Natural killer cell (primary cell): ENCODE measurements at regions not wholly inside any gene's neighbourhood (a gene's known extent, or its start where the extent isn't known, plus 50 kb on each side); places are given as distances from the start of the nearest gene placed in this dataset.

Experiments
- ATAC-seq, 3 donors: fragments of 150-1000 bp in 2 of 3; fragments of 200-7000 bp in 1 of 3; cut with Tn5 transposase; 1 replicate in 1 of 3; 2 replicates in 2 of 3; pipeline ENCODE4 v1.10.0; 2021; ENCODE audit warnings: mild to moderate bottlenecking in 2 of 3, moderate library complexity in 2 of 3
- DNase-seq, 2 donors: peaks; one replicate each; pipeline versions ENCODE4 v3.0.0 to v3.0.0-alpha.2; 2013 to 2021; ENCODE audit warnings: mixed read lengths in 1 of 2
- H3K27ac ChIP-seq: one replicate; pipeline ENCODE4 v1.5.1; 2013; ENCODE audit warnings: mild to moderate bottlenecking, low read length
- H3K27me3 ChIP-seq: one replicate; pipeline ENCODE4 v1.6.1; 2013; ENCODE audit warnings: low read length; ENCODE audit not compliant: control insufficient read depth, insufficient read depth
- H3K36me3 ChIP-seq: one replicate; pipeline ENCODE4 v1.6.1; 2013; ENCODE audit warnings: low read length; ENCODE audit not compliant: control insufficient read depth, insufficient read depth
- H3K4me1 ChIP-seq: one replicate; pipeline ENCODE4 v1.6.1; 2013; ENCODE audit warnings: low read length; ENCODE audit not compliant: control insufficient read depth, insufficient read depth
- H3K4me3 ChIP-seq: one replicate; pipeline ENCODE4 v1.5.1; 2013; ENCODE audit warnings: low read length
- H3K9me3 ChIP-seq: one replicate; pipeline ENCODE4 v1.6.1; 2013; ENCODE audit warnings: low read length; ENCODE audit not compliant: control insufficient read depth, insufficient read depth
- H3K27ac Mint-ChIP-seq, 2 donors: one replicate each; pipeline ENCODE4 v1.8.0; 2022; ENCODE audit warnings: mild to moderate bottlenecking in 2 of 2, mixed read lengths in 2 of 2, moderate library complexity in 1 of 2
- H3K27me3 Mint-ChIP-seq, 2 donors: one replicate each; pipeline ENCODE4 v1.8.0; 2022; ENCODE audit warnings: low read depth in 2 of 2, mixed read lengths in 2 of 2
- H3K36me3 Mint-ChIP-seq: one replicate; pipeline ENCODE4 v1.8.0; 2022; ENCODE audit warnings: mixed read lengths
- H3K4me1 Mint-ChIP-seq, 2 donors: one replicate each; pipeline ENCODE4 v1.8.0; 2022; ENCODE audit warnings: mixed read lengths in 2 of 2
- H3K4me3 Mint-ChIP-seq: one replicate; pipeline ENCODE4 v1.8.0; 2022; ENCODE audit warnings: mild to moderate bottlenecking, moderate library complexity, mixed read lengths
- H3K9me3 Mint-ChIP-seq, 2 donors: one replicate each; pipeline ENCODE4 v1.8.0; 2022; ENCODE audit warnings: mixed read lengths in 2 of 2
- WGBS: methylation state at CpG from one replicate; pipeline ENCODE4 v1.1.7; 2013; ENCODE audit warnings: missing lambda C conversion rate; ENCODE audit not compliant: insufficient coverage; 5-methylcytosine and 5-hydroxymethylcytosine counted together
- intact Hi-C: fragments of 100-400 bp; cut with micrococcal nuclease; formaldehyde crosslinking; loops from one replicate; pipeline ENCODE4 v1.14.2; 2022
- TF ChIP-seq, protein P1 (sequence below): fragments of 200-600 bp; IDR thresholded peaks from one replicate; pipeline ENCODE4 v1.8.0; 2022; ENCODE audit warnings: antibody characterized with exemption

DNA sequence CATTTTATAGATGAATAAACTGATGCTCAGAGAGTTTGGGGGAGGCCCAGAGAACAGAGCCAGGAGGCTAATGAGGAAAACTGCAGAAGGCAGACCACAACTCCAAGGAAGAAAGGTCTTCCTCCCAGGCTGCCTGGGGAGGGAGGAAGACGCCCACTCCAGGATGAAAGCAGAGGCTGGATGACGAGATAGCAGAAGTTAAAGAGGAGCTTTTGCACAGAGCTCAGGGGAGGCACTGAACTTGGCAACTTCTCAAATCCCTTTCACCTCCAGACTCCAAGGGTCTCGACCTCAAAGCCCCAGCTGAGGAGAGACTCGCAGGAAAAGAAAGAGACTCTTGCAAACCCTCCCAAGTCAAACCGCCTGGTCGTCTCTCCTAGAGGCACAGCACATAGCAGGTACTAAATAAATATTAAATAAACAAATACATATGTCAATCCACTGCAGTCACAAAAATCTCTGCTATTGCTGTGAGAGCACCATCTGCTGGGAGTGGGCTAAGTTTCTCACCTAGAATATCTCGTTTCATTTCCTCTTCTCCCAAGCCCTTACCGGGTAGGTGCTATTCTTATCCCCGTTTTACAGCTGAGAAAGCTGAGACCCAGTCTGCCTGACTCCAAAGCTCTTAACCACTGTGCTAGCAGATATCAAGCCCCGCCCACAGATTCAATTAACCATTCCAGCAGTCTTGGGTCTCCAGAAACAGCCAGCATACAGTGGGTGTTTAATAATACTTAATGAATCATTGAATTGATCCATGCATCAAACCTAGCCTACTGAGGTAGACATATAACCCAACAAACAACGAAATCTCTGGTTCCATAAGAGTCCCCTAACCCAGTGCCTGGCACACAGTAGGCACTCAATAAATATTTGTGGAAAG lies 97.8 kb upstream of the HAND1 start:
- Histone ChIP-seq H3K27ac (no peak overlapping the region), H3K9me3 (no peaks in the 10 kb centered on the region), H3K27me3 (peaks cover 2% of the 10 kb centered on the region), H3K4me3 (no peak overlapping the region), H3K4me1 (no peaks in the 10 kb centered on the region), H3K36me3 (no peaks in the 10 kb centered on the region)
- H3K4me1 Mint-ChIP-seq: no peaks in the 10 kb centered on the region
- no peaks in the 10 kb centered on the region for H3K9me3 Mint-ChIP-seq
- H3K36me3 Mint-ChIP-seq: no peaks in the 10 kb centered on the region
- WGBS: 19% methylated on average over 10 of the region's 11 CpGs
- no peak overlapping the region for H3K4me3 Mint-ChIP-seq
- ATAC-seq (no peak), DNase-seq (peak in 1 of 2 donors; percentile 5)
- intact Hi-C loops: no loop called here
- TF ChIP-seq, protein P1, sequence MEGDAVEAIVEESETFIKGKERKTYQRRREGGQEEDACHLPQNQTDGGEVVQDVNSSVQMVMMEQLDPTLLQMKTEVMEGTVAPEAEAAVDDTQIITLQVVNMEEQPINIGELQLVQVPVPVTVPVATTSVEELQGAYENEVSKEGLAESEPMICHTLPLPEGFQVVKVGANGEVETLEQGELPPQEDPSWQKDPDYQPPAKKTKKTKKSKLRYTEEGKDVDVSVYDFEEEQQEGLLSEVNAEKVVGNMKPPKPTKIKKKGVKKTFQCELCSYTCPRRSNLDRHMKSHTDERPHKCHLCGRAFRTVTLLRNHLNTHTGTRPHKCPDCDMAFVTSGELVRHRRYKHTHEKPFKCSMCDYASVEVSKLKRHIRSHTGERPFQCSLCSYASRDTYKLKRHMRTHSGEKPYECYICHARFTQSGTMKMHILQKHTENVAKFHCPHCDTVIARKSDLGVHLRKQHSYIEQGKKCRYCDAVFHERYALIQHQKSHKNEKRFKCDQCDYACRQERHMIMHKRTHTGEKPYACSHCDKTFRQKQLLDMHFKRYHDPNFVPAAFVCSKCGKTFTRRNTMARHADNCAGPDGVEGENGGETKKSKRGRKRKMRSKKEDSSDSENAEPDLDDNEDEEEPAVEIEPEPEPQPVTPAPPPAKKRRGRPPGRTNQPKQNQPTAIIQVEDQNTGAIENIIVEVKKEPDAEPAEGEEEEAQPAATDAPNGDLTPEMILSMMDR: no peak
- H3K27ac Mint-ChIP-seq: no peak overlapping the region
- peaks cover 20 to 21% of the 10 kb centered on the region in 2 donors for H3K27me3 Mint-ChIP-seq

DNA sequence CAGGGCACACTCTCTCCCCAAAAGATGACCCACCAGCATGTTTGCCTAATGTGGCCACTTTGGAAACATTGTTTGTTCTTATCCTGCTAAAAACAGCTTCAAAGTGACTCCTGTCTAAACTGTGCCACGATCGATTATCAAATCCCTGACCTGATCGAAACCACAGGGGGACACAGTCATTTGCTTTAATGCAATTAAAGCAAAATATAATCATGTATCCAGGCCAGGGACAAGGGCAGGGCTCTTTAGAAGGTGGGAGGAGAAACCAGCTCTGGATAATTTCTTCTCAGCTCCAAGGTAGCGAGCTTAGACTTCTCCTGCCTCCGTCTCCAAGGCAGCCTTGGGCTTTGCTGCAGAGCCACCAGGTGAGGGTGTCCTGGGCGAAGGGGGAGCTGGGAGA lies 95.0 kb upstream of the HAND1 start:
- Histone ChIP-seq H3K36me3 (no peaks in the 10 kb centered on the region), H3K27me3 (peaks cover 2% of the 10 kb centered on the region), H3K4me1 (no peaks in the 10 kb centered on the region), H3K9me3 (no peaks in the 10 kb centered on the region), H3K27ac (no peak overlapping the region), H3K4me3 (no peak overlapping the region)
- TF ChIP-seq, protein P1: no peak
- no peak overlapping the region for H3K27ac Mint-ChIP-seq
- H3K36me3 Mint-ChIP-seq: no peaks in the 10 kb centered on the region
- intact Hi-C loops: no loop called here
- H3K9me3 Mint-ChIP-seq: no peaks in the 10 kb centered on the region
- no peak for DNase-seq
- H3K27me3 Mint-ChIP-seq: peaks cover 14 to 18% of the 10 kb centered on the region in 2 donors
- no peak for ATAC-seq
- 81% methylated on average over 6 of the region's 6 CpGs for WGBS
- no peaks in the 10 kb centered on the region for H3K4me1 Mint-ChIP-seq
- H3K4me3 Mint-ChIP-seq: no peak overlapping the region

DNA sequence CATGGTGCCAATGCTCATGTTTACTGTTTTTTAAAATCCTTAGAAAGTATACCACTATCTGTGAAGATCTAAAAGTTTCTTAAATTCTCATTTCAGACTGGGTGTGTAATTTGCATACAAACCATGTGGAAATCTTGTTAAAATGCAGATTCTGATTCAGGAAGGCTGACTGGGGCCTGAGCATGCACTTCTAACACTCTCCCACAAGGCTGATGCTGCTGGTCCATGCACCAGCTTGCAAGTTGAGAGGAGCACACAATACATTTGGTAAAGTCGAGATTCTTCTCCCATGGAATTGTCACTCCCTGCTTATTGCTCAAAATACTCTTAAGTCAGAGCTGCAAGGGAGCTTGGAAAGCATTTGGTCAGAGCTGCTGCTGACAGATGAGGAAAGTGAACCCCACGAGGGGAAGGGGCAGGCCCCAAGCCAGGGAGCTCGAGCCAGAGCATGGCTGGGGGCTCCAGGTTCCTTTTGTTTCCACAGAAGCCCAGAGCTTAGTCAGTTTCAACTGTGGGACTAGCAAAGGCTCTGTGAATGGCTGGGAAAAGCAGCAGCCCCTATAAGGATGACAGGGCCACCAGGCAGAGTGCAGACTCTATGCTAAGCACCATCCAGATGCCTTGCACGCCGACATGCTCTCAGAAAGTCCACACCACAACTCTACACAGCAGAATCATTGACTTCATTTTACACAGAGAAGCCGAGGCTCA lies 93.5 kb upstream of the HAND1 start:
- Histone ChIP-seq H3K36me3 (no peaks in the 10 kb centered on the region), H3K27ac (no peak overlapping the region), H3K9me3 (no peaks in the 10 kb centered on the region), H3K4me1 (no peaks in the 10 kb centered on the region), H3K4me3 (no peak overlapping the region), H3K27me3 (no peaks in the 10 kb centered on the region)
- WGBS: 82% methylated on average over 5 of the region's 6 CpGs
- no peaks in the 10 kb centered on the region for H3K9me3 Mint-ChIP-seq
- intact Hi-C loops: no loop called here
- no peak for DNase-seq
- H3K36me3 Mint-ChIP-seq: no peaks in the 10 kb centered on the region
- ATAC-seq: no peak
- H3K27ac Mint-ChIP-seq: no peak overlapping the region
- H3K27me3 Mint-ChIP-seq: peaks cover 14% of the 10 kb centered on the region in 2 donors
- TF ChIP-seq, protein P1: no peak
- no peak overlapping the region for H3K4me3 Mint-ChIP-seq
- H3K4me1 Mint-ChIP-seq: no peaks in the 10 kb centered on the region
